HEK293 (cell line): ENCODE measurements at regions not wholly inside any gene's neighbourhood (a gene's known extent, or its start where the extent isn't known, plus 50 kb on each side); places are given as distances from the start of the nearest gene placed in this dataset.

Experiments
- CTCF ChIA-PET: fragments of 350-600 bp; formaldehyde crosslinking; extraction: SDS; loops from one replicate; lab custom pipeline; 2021; ENCODE audit warnings: antibody characterized with exemption; lab: Yijun Ruan, JAX
- POLR2A ChIA-PET: fragments of 300-600 bp; formaldehyde crosslinking; extraction: SDS; loops from one replicate; lab custom pipeline; 2020; ENCODE audit warnings: antibody characterized with exemption, inconsistent platforms; lab: Yijun Ruan, JAX
- H3K27ac ChIP-seq: fragments of 200-500 bp; sonication (Bioruptor generic); 2 replicates; pipeline ENCODE4 v1.5.1; 2014; ENCODE audit warnings: low read depth, low read length, control low read depth, inconsistent platforms; ENCODE audit errors: extremely low read depth
- H3K36me3 ChIP-seq, 2 experiments: fragments of 200-500 bp in 1 of 2; sonication (Bioruptor generic) in 1 of 2; 1 replicate in 1 of 2; 2 replicates in 1 of 2; pipeline ENCODE4 v1.5.1; 2014 to 2017; ENCODE audit warnings: inconsistent platforms in 2 of 2, low read length in 2 of 2; ENCODE audit not compliant: control insufficient read depth in 2 of 2, insufficient read depth in 1 of 2
- H3K4me1 ChIP-seq: fragments of 200-500 bp; sonication (Bioruptor generic); 2 replicates; pipeline ENCODE4 v1.5.1; 2014; ENCODE audit warnings: mild to moderate bottlenecking, low read length, inconsistent platforms; ENCODE audit not compliant: control insufficient read depth, insufficient read depth
- H3K4me3 ChIP-seq: 2 replicates; pipeline ENCODE4 v1.5.1; 2011; ENCODE audit warnings: low read depth, mild to moderate bottlenecking, control low read depth, low read length, moderate library complexity
- H3K9me3 ChIP-seq: fragments of 200-500 bp; sonication (Bioruptor generic); 2 replicates; pipeline ENCODE4 v1.5.1; 2014; ENCODE audit warnings: low read depth, low read length, inconsistent platforms; ENCODE audit not compliant: control insufficient read depth, insufficient read depth
- BCL11B ChIP-seq: fragments of 450-650 bp; formaldehyde crosslinking; IDR thresholded peaks from 2 replicates; pipeline ENCODE4 v1.5.1; 2016; ENCODE audit warnings: low read depth, missing biosample characterization, missing genetic modification characterization
- BCL6B ChIP-seq: fragments of 450-650 bp; formaldehyde crosslinking; IDR thresholded peaks from 2 replicates; pipeline ENCODE4 v1.5.1; 2017; ENCODE audit warnings: missing biosample characterization, missing genetic modification characterization
- GLIS1 ChIP-seq: fragments of 450-650 bp; formaldehyde crosslinking; IDR thresholded peaks from 2 replicates; pipeline ENCODE4 v1.5.1; 2016; ENCODE audit warnings: missing biosample characterization, missing genetic modification characterization
- GLIS2 ChIP-seq: fragments of 450-650 bp; formaldehyde crosslinking; IDR thresholded peaks from 2 replicates; pipeline ENCODE4 v1.5.1; 2016; ENCODE audit warnings: missing biosample characterization, missing genetic modification characterization
- INSM2 ChIP-seq: fragments of 450-650 bp; formaldehyde crosslinking; IDR thresholded peaks from 2 replicates; pipeline ENCODE4 v1.5.1; 2016; ENCODE audit warnings: missing biosample characterization, missing genetic modification characterization
- PRDM1 ChIP-seq: fragments of 450-650 bp; formaldehyde crosslinking; IDR thresholded peaks from 2 replicates; pipeline ENCODE4; 2016; ENCODE audit warnings: missing biosample characterization, missing genetic modification characterization
- ZBTB10 ChIP-seq: fragments of 450-650 bp; formaldehyde crosslinking; IDR thresholded peaks from 2 replicates; pipeline ENCODE4 v1.5.1; 2016; ENCODE audit warnings: missing biosample characterization, missing genetic modification characterization
- ZBTB20 ChIP-seq: fragments of 450-650 bp; formaldehyde crosslinking; IDR thresholded peaks from 2 replicates; pipeline ENCODE4 v1.5.1; 2016; ENCODE audit warnings: missing biosample characterization, missing genetic modification characterization
- ZEB2 ChIP-seq: fragments of 450-650 bp; formaldehyde crosslinking; IDR thresholded peaks from 2 replicates; pipeline ENCODE4 v1.5.1; 2016; ENCODE audit warnings: missing biosample characterization, missing genetic modification characterization
- ZNF18 ChIP-seq: fragments of 450-650 bp; formaldehyde crosslinking; IDR thresholded peaks from 2 replicates; pipeline ENCODE4 v1.5.1; 2016; ENCODE audit warnings: missing biosample characterization, missing genetic modification characterization
- ZNF214 ChIP-seq: fragments of 450-650 bp; formaldehyde crosslinking; IDR thresholded peaks from 2 replicates; pipeline ENCODE4 v1.5.1; 2017; ENCODE audit warnings: missing biosample characterization, mild to moderate bottlenecking, missing genetic modification characterization, borderline replicate concordance
- ZNF23 ChIP-seq: fragments of 450-650 bp; formaldehyde crosslinking; IDR thresholded peaks from 2 replicates; pipeline ENCODE4 v1.5.1; 2016; ENCODE audit warnings: missing biosample characterization, missing genetic modification characterization, borderline replicate concordance
- ZNF510 ChIP-seq: fragments of 450-650 bp; formaldehyde crosslinking; IDR thresholded peaks from 2 replicates; pipeline ENCODE4 v1.5.1; 2018; ENCODE audit warnings: mild to moderate bottlenecking, missing genetic modification characterization, missing biosample characterization; ENCODE audit not compliant: insufficient replicate concordance
- ZNF549 ChIP-seq: fragments of 450-650 bp; IDR thresholded peaks from 2 replicates; pipeline ENCODE4 v1.5.1; 2018; ENCODE audit warnings: missing biosample characterization, missing genetic modification characterization, mild to moderate bottlenecking, inconsistent platforms, moderate library complexity
- ZNF555 ChIP-seq: fragments of 450-650 bp; formaldehyde crosslinking; conservative IDR thresholded peaks from 2 replicates; pipeline ENCODE4 v1.5.1; 2017; ENCODE audit warnings: missing biosample characterization, mild to moderate bottlenecking, missing genetic modification characterization, inconsistent platforms
- ZNF600 ChIP-seq: fragments of 450-650 bp; formaldehyde crosslinking; IDR thresholded peaks from 2 replicates; pipeline ENCODE4 v1.5.1; 2016; ENCODE audit warnings: missing biosample characterization, missing genetic modification characterization
- ZNF660 ChIP-seq: fragments of 450-650 bp; IDR thresholded peaks from 2 replicates; pipeline ENCODE4 v1.5.1; 2018; ENCODE audit warnings: missing biosample characterization, mild to moderate bottlenecking, missing genetic modification characterization
- ZNF670 ChIP-seq: fragments of 450-650 bp; formaldehyde crosslinking; IDR thresholded peaks from 2 replicates; pipeline ENCODE4 v1.5.1; 2016; ENCODE audit warnings: missing biosample characterization, missing genetic modification characterization, low read depth
- ZNF792 ChIP-seq: fragments of 450-650 bp; formaldehyde crosslinking; IDR thresholded peaks from 2 replicates; pipeline ENCODE4 v1.5.1; 2016; ENCODE audit warnings: missing biosample characterization, missing genetic modification characterization
- ZSCAN4 ChIP-seq: fragments of 450-650 bp; formaldehyde crosslinking; IDR thresholded peaks from 2 replicates; pipeline ENCODE4 v1.5.1; 2017; ENCODE audit warnings: missing biosample characterization, missing genetic modification characterization
- TF ChIP-seq, protein P1 (sequence below): fragments of 450-650 bp; formaldehyde crosslinking; conservative IDR thresholded peaks from 2 replicates; pipeline ENCODE4 v1.5.1; 2016; ENCODE audit warnings: low read depth, missing biosample characterization, missing genetic modification characterization

- ChIA-PET CTCF (interaction anchor here (0.8 kb wide), 1 partner anchor 905 kb away, joined by 3 read pairs; no protein-coding TSS in a partner anchor), POLR2A (no interaction called here)
- H3K9me3 ChIP-seq, result no peaks in the 10 kb centered on the region
- no peaks in the 10 kb centered on the region for H3K36me3 ChIP-seq
- H3K4me1 ChIP-seq, result no peaks in the 10 kb centered on the region
- no peak overlapping the region for H3K4me3 ChIP-seq
- TF ChIP-seq ZEB2 (tag by site-specific recombination) (no peak), ZSCAN4 (tag by site-specific recombination) (no peak), PRDM1 (tag by site-specific recombination) (no peak), INSM2 (tag by site-specific recombination) (no peak), ZNF214 (no peak), ZNF549 (tag by site-specific recombination) (no peak), ZNF660 (tag by site-specific recombination) (no peak), ZNF600 (no peak)
- TF ChIP-seq, protein P1, sequence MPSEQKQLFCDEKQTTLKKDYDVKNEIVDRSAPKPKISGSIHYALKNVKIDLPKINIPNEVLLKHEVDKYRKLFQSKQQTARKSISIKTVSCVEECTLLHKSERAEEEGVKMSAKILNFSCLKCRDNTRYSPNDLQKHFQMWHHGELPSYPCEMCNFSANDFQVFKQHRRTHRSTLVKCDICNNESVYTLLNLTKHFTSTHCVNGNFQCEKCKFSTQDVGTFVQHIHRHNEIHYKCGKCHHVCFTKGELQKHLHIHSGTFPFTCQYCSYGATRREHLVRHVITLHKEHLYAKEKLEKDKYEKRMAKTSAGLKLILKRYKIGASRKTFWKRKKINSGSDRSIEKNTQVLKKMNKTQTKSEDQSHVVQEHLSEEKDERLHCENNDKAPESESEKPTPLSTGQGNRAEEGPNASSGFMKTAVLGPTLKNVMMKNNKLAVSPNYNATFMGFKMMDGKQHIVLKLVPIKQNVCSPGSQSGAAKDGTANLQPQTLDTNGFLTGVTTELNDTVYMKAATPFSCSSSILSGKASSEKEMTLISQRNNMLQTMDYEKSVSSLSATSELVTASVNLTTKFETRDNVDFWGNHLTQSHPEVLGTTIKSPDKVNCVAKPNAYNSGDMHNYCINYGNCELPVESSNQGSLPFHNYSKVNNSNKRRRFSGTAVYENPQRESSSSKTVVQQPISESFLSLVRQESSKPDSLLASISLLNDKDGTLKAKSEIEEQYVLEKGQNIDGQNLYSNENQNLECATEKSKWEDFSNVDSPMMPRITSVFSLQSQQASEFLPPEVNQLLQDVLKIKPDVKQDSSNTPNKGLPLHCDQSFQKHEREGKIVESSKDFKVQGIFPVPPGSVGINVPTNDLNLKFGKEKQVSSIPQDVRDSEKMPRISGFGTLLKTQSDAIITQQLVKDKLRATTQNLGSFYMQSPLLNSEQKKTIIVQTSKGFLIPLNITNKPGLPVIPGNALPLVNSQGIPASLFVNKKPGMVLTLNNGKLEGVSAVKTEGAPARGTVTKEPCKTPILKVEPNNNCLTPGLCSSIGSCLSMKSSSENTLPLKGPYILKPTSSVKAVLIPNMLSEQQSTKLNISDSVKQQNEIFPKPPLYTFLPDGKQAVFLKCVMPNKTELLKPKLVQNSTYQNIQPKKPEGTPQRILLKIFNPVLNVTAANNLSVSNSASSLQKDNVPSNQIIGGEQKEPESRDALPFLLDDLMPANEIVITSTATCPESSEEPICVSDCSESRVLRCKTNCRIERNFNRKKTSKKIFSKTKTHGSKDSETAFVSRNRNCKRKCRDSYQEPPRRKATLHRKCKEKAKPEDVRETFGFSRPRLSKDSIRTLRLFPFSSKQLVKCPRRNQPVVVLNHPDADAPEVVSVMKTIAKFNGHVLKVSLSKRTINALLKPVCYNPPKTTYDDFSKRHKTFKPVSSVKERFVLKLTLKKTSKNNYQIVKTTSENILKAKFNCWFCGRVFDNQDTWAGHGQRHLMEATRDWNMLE (tag by site-specific recombination), result no peak
- H3K27ac ChIP-seq, result no peak overlapping the region
These were observed 101.8 kb upstream of the NPY2R start for GRCh38 chr4:155106629-155107028.

DNA sequence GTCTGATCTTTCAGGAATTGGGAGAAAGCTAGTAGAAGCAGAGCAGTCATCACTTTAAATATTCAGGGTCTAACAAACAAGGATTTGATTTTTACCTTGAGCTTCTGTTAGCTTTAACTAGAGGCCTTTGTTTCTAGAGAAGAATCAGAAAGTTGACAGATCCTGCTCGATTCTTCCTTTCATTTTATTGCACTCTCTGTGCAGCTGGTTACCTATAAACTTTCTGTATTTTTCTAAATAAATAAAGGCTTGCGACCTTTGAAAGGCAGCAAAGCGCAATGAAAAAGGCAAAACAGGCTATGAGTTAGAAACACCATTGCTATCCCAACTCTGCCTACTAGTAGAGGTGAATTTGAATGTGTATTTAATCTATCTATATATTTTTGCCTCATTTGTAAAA lies 101.4 kb upstream of the NPY2R start:
- POLR2A ChIA-PET, result no interaction called here
- Histone ChIP-seq H3K4me1 (no peaks in the 10 kb centered on the region), H3K4me3 (no peak overlapping the region), H3K27ac (no peak overlapping the region), H3K9me3 (no peaks in the 10 kb centered on the region), H3K36me3 (no peaks in the 10 kb centered on the region)
- CTCF ChIA-PET, result interaction anchor here (0.8 kb wide), 1 partner anchor 905 kb away, joined by 3 read pairs; no protein-coding TSS in a partner anchor
- TF ChIP-seq ZNF792, result no peak
- no peak for TF ChIP-seq ZBTB10 (tag by site-specific recombination)
- no peak for TF ChIP-seq ZNF555
- no peak for TF ChIP-seq ZNF18 (tag by site-specific recombination)
- no peak for TF ChIP-seq ZNF670 (tag by site-specific recombination)
- no peak for TF ChIP-seq BCL11B (tag by site-specific recombination)
- no peak for TF ChIP-seq BCL6B (tag by site-specific recombination)
- no peak for TF ChIP-seq ZBTB20 (tag by site-specific recombination)
- TF ChIP-seq ZNF23 (tag by site-specific recombination), result no peak
- TF ChIP-seq GLIS1 (tag by site-specific recombination), result no peak
- no peak for TF ChIP-seq GLIS2 (tag by site-specific recombination)
- no peak for TF ChIP-seq ZNF510 (tag by site-specific recombination)
